ENCODE measurements at regions not wholly inside any gene's neighbourhood (a gene's known extent, or its start where the extent isn't known, plus 50 kb on each side); places are given as distances from the start of the nearest gene placed in this dataset.

DNA sequence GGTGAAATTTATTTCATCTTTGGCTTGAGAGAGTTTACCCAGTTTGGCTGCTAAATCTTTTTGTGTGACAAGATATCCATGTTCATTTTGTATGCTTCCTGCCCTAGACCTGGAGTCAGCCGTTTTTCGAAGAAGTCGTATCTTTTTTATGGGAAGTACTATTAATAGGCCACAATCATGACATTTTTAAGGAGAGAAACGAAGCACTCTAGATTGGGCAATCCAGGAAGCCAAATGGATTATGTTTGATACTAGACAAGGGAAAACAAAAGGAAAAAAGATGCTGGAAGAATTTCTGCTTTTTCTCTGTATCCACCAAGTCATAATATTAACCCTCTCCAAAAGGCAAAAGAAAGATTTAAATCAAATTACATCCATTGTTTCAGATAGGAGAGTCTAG, 214.6 kb downstream of the HDGFL1 start:
- Mint-ChIP-seq H3K9me3 (ENCODE audit: low read depth) (peaks cover 11% of the 10 kb centered on the region), H3K27ac (no peak overlapping the region), H3K27me3 (no peaks in the 10 kb centered on the region), H3K4me1 (ENCODE audit: low read depth) (peaks cover 10% of the 10 kb centered on the region), H3K36me3 (ENCODE audit: insufficient read depth) (no peaks in the 10 kb centered on the region), H3K4me3 (ENCODE audit: low read depth) (no peak overlapping the region)
- TF ChIP-seq, protein P1, sequence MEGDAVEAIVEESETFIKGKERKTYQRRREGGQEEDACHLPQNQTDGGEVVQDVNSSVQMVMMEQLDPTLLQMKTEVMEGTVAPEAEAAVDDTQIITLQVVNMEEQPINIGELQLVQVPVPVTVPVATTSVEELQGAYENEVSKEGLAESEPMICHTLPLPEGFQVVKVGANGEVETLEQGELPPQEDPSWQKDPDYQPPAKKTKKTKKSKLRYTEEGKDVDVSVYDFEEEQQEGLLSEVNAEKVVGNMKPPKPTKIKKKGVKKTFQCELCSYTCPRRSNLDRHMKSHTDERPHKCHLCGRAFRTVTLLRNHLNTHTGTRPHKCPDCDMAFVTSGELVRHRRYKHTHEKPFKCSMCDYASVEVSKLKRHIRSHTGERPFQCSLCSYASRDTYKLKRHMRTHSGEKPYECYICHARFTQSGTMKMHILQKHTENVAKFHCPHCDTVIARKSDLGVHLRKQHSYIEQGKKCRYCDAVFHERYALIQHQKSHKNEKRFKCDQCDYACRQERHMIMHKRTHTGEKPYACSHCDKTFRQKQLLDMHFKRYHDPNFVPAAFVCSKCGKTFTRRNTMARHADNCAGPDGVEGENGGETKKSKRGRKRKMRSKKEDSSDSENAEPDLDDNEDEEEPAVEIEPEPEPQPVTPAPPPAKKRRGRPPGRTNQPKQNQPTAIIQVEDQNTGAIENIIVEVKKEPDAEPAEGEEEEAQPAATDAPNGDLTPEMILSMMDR (IDR thresholded peaks at IDR 0.05; ENCODE audit: unreplicated experiment): no peak
- no peak for DNase-seq (ENCODE audit: low spot score, unreplicated experiment)

DNA sequence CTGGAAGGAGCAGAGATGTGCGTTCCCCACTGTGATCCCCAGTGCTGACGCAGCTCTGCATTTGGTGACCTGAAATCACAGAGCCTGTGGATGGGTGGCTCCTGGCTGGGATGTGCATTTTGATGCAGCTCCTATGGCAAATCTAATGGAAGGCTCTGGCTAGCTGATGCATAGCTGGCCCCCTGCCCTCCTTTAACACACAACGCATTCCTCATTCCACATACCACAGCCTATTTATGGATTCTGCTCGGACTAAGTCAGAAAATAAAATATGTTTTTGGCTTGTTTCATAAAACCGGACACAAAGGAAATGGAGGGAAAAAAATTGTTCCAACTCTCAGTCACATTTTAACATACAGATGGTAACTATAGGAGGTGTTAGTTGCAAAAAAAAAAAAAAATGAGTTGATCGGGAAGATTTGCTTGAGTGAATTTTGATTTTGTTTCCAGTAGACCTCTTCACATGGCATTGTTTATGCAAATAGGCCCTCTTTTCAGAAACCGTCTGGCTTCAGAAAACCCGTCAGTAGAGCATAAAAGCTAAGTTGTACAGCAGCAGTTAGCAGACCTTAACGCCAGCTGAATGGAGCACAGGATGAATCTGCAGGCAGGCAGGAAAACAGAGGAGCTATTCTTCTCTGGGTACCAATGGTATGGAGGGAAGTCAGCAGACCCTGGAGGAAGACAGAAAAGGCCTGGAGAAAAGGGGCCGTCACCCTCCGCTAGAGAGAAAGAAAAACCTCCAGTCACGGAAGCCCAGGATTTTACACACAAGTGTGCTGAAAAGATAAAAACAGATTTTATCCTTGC, 215.4 kb downstream of the HDGFL1 start:
- no peaks in the 10 kb centered on the region for H3K36me3 Mint-ChIP-seq (ENCODE audit: insufficient read depth)
- TF ChIP-seq, protein P1 (IDR thresholded peaks at IDR 0.05; ENCODE audit: unreplicated experiment): no peak
- H3K27ac Mint-ChIP-seq: peak overlapping the region; percentile 29
- peaks cover 8% of the 10 kb centered on the region for H3K9me3 Mint-ChIP-seq (ENCODE audit: low read depth)
- peaks cover 10% of the 10 kb centered on the region for H3K4me1 Mint-ChIP-seq (ENCODE audit: low read depth)
- H3K27me3 Mint-ChIP-seq: no peaks in the 10 kb centered on the region
- H3K4me3 Mint-ChIP-seq (ENCODE audit: low read depth): no peak overlapping the region
- DNase-seq (ENCODE audit: low spot score, unreplicated experiment): no peak

- H3K4me3 Mint-ChIP-seq (ENCODE audit: low read depth): no peak overlapping the region
- TF ChIP-seq, protein P1 (IDR thresholded peaks at IDR 0.05; ENCODE audit: unreplicated experiment): no peak
- H3K4me1 Mint-ChIP-seq (ENCODE audit: low read depth): peaks cover 10% of the 10 kb centered on the region
- DNase-seq (ENCODE audit: low spot score, unreplicated experiment): no peak
- H3K9me3 Mint-ChIP-seq (ENCODE audit: low read depth): peaks cover 4% of the 10 kb centered on the region
- H3K27me3 Mint-ChIP-seq: no peaks in the 10 kb centered on the region
- H3K27ac Mint-ChIP-seq: no peak overlapping the region
- no peaks in the 10 kb centered on the region for H3K36me3 Mint-ChIP-seq (ENCODE audit: insufficient read depth)
Measured at GRCh38 chr6:22788038-22788437, 218.7 kb downstream of the HDGFL1 start.

- no peak overlapping the region for H3K27ac Mint-ChIP-seq
- H3K4me3 Mint-ChIP-seq (ENCODE audit: low read depth): no peak overlapping the region
- H3K4me1 Mint-ChIP-seq (ENCODE audit: low read depth): peaks cover 10% of the 10 kb centered on the region
- no peaks in the 10 kb centered on the region for H3K27me3 Mint-ChIP-seq
- no peak for DNase-seq (ENCODE audit: low spot score, unreplicated experiment)
- no peaks in the 10 kb centered on the region for H3K36me3 Mint-ChIP-seq (ENCODE audit: insufficient read depth)
- TF ChIP-seq, protein P1 (IDR thresholded peaks at IDR 0.05; ENCODE audit: unreplicated experiment): no peak
- H3K9me3 Mint-ChIP-seq (ENCODE audit: low read depth): peaks cover 4% of the 10 kb centered on the region
Measured at GRCh38 chr6:22789315-22789714, 219.9 kb downstream of the HDGFL1 start.

GRCh38 chr6:22794844-22795243, 225.5 kb downstream of the HDGFL1 start:
- Mint-ChIP-seq H3K36me3 (ENCODE audit: insufficient read depth) (peaks cover 6% of the 10 kb centered on the region), H3K9me3 (ENCODE audit: low read depth) (peaks cover 29% of the 10 kb centered on the region), H3K4me3 (ENCODE audit: low read depth) (no peak overlapping the region), H3K27ac (no peak overlapping the region), H3K27me3 (no peaks in the 10 kb centered on the region), H3K4me1 (ENCODE audit: low read depth) (no peaks in the 10 kb centered on the region)
- no peak for DNase-seq (ENCODE audit: low spot score, unreplicated experiment)
- TF ChIP-seq, protein P1 (IDR thresholded peaks at IDR 0.05; ENCODE audit: unreplicated experiment): no peak

All from progenitor cell of endocrine pancreas (in vitro differentiated cells).